Activated CD4-positive, CD25-positive, alpha-beta regulatory T cell treated with anti-CD3 and anti-CD28 coated beads, Interleukin-2, amount 50 U/mL, for 72 hours (primary cell): ENCODE measurements at regions not wholly inside any gene's neighbourhood (a gene's known extent, or its start where the extent isn't known, plus 50 kb on each side); places are given as distances from the start of the nearest gene placed in this dataset.
"Not testable (repeated sequence)": the region's sequence is repeated elsewhere in the genome, so short reads cannot be mapped to it uniquely, and the experiment has no call there.

ENCODE experiments used
- DNase-seq: peaks from one replicate; pipeline ENCODE4 v3.0.0; 2021

- DNase-seq: no peak
Measured at GRCh38 chr10:21363731-21364104, 161.8 kb downstream of the SKIDA1 start.

- no peak for DNase-seq
Measured at GRCh38 chr10:21363092-21363730, 162.3 kb downstream of the SKIDA1 start.

- DNase-seq: no peak
Measured at GRCh38 chr10:21359202-21359601, 166.3 kb downstream of the SKIDA1 start.

GRCh38 chr10:21355591-21356011 lies 169.9 kb downstream of the SKIDA1 start:
- DNase-seq: no peak

GRCh38 chr10:21352886-21353285 lies 172.6 kb downstream of the SKIDA1 start:
- DNase-seq: no peak

GRCh38 chr10:21351594-21351993 lies 173.9 kb downstream of the SKIDA1 start:
- not testable (repeated sequence) for DNase-seq

GRCh38 chr10:21349912-21350286 lies 175.6 kb downstream of the SKIDA1 start:
- no peak for DNase-seq

- no peak for DNase-seq
Measured at GRCh38 chr10:21347785-21348170, 177.7 kb downstream of the SKIDA1 start.

GRCh38 chr10:21347043-21347784 lies 178.3 kb downstream of the SKIDA1 start:
- no peak for DNase-seq

GRCh38 chr10:21343087-21343486 lies 182.4 kb downstream of the SKIDA1 start:
- DNase-seq: no peak

GRCh38 chr10:21342499-21342898 lies 183.0 kb downstream of the SKIDA1 start:
- not testable (repeated sequence) for DNase-seq

- DNase-seq: no peak
Measured at GRCh38 chr10:21340331-21340730, 185.2 kb downstream of the SKIDA1 start.

- DNase-seq: no peak
Measured at GRCh38 chr10:21337171-21337792, 188.2 kb downstream of the SKIDA1 start.

- no peak for DNase-seq
Measured at GRCh38 chr10:21336476-21337170, 188.9 kb downstream of the SKIDA1 start.

- no peak for DNase-seq
Measured at GRCh38 chr10:21334891-21335696, 190.4 kb downstream of the SKIDA1 start.

GRCh38 chr10:21330628-21331020 lies 194.9 kb downstream of the SKIDA1 start:
- no peak for DNase-seq

- DNase-seq: no peak
Measured at GRCh38 chr10:21329995-21330627, 195.4 kb downstream of the SKIDA1 start.

- no peak for DNase-seq
Measured at GRCh38 chr10:21327289-21327993, 198.0 kb downstream of the SKIDA1 start.

- DNase-seq: no peak
Measured at GRCh38 chr10:21326594-21327288, 198.7 kb downstream of the SKIDA1 start.

- no peak for DNase-seq
Measured at GRCh38 chr10:21318540-21319167, 206.8 kb downstream of the SKIDA1 start.
